Lower leg skin (tissue), 3 donors: ENCODE measurements at regions not wholly inside any gene's neighbourhood (a gene's known extent, or its start where the extent isn't known, plus 50 kb on each side); places are given as distances from the start of the nearest gene placed in this dataset.

Experiments used
- CTCF ChIP-seq, 3 donors: fragments of 450-650 bp; IDR thresholded peaks; one replicate each; pipeline ENCODE4 v1.5.1; 2016; ENCODE audit warnings: antibody characterized with exemption in 3 of 3, mild to moderate bottlenecking in 3 of 3, moderate library complexity in 2 of 3
- POLR2A ChIP-seq, 2 donors: fragments of 450-650 bp; IDR thresholded peaks; one replicate each; pipeline ENCODE4 v1.6.1; 2016 to 2017; ENCODE audit warnings: antibody characterized with exemption in 2 of 2, mild to moderate bottlenecking in 1 of 2, moderate library complexity in 1 of 2

GRCh38 chr1:191162762-191163161, 685.1 kb upstream of the BRINP3 start:
- TF ChIP-seq CTCF (IDR thresholded peaks at IDR 0.05), result no peak
- TF ChIP-seq POLR2A (IDR thresholded peaks at IDR 0.05), result no peak
